ENCODE measurements at regions not wholly inside any gene's neighbourhood (a gene's known extent, or its start where the extent isn't known, plus 50 kb on each side); places are given as distances from the start of the nearest gene placed in this dataset.

DNA sequence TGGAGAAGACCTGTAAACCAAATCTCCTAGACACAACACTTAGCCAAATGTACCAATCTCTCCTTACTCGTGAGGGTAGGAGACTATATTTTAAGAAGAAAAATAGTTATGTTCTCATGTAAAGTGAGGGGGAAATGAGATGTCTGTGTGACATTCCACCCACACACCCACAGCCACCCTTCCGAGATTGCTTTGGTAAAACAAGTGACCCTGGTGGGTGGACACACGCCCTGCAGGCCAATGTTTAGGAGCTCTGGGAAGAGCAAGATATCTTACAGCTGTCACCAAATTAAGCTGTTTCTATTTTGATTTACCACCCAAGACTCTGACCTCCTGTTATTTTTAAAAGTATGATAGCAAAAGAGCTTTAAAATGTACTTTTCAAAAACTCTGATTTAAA, 147.2 kb upstream of the PFKP start:
- H3K4me3 ChIP-seq (ENCODE audit: low read depth, low read length), result no peak overlapping the region
- no peak for DNase-seq (ENCODE audit: low read depth)
- TF ChIP-seq, protein P1, sequence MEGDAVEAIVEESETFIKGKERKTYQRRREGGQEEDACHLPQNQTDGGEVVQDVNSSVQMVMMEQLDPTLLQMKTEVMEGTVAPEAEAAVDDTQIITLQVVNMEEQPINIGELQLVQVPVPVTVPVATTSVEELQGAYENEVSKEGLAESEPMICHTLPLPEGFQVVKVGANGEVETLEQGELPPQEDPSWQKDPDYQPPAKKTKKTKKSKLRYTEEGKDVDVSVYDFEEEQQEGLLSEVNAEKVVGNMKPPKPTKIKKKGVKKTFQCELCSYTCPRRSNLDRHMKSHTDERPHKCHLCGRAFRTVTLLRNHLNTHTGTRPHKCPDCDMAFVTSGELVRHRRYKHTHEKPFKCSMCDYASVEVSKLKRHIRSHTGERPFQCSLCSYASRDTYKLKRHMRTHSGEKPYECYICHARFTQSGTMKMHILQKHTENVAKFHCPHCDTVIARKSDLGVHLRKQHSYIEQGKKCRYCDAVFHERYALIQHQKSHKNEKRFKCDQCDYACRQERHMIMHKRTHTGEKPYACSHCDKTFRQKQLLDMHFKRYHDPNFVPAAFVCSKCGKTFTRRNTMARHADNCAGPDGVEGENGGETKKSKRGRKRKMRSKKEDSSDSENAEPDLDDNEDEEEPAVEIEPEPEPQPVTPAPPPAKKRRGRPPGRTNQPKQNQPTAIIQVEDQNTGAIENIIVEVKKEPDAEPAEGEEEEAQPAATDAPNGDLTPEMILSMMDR (IDR thresholded peaks at IDR 0.05; ENCODE audit: insufficient read depth, low read length), result no peak

DNA sequence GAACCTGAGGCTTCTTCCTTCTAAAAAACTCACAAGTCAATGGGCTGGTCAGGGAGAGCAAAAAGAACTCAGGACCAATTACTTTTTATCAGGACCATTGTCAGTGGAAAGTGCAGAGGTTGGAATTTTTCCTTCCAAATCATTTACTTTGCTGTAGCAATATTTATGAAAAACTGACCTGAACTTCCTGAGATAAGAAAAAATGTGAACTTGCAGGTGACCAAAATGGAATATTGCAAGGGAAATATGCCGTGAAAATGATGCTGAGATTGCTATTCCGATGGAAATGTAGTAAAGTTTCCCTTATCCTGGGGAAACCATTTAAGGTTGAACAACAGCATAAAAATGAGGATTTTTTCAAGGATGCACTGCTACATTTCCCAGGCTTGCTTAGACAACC, 148.3 kb upstream of the PFKP start:
- H3K4me3 ChIP-seq (ENCODE audit: low read depth, low read length), result no peak overlapping the region
- no peak for DNase-seq (ENCODE audit: low read depth)
- TF ChIP-seq, protein P1 (IDR thresholded peaks at IDR 0.05; ENCODE audit: insufficient read depth, low read length), result no peak

DNA sequence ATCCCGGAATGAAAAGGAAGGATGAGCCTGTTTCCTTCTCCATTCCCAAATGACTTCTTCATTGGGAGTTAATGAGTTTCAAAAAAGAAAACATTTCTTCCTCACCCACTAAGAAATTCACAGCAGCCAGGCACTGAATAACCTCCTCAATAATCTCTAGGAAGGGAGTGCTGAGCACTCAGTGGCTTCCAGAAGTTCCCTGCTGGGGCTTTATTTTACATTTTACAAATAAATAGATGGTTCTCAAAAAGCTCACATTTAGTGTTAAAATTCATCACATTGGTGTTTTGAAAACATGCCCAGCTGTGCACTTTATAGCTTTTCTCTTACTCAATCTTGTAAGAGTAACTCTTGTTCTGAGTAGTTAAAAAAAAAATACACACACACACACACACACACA, 148.9 kb upstream of the PFKP start:
- DNase-seq (ENCODE audit: low read depth), result no peak
- TF ChIP-seq, protein P1 (IDR thresholded peaks at IDR 0.05; ENCODE audit: insufficient read depth, low read length), result no peak
- H3K4me3 ChIP-seq (ENCODE audit: low read depth, low read length), result no peak overlapping the region

DNA sequence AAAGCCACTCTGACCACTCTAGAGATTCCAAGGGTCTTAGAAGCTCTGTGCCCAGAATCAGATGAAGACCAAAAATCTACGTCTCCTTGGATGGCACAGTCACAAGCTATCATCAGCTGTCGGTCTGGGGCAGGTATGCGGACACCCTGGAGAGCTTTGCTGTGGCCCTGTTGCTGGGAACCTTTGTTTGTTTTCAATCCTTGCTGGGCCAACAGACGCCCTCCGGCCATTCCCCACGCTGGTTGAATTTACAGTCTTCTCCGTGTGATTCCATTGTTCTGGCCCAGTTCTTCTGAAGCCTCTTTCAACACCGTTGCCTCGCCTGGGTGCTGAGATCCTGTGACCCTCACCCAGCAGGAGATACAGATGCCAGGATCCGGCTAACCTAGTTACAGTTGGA, 149.4 kb upstream of the PFKP start:
- no peak for DNase-seq (ENCODE audit: low read depth)
- H3K4me3 ChIP-seq (ENCODE audit: low read depth, low read length), result no peak overlapping the region
- TF ChIP-seq, protein P1 (IDR thresholded peaks at IDR 0.05; ENCODE audit: insufficient read depth, low read length), result no peak

DNA sequence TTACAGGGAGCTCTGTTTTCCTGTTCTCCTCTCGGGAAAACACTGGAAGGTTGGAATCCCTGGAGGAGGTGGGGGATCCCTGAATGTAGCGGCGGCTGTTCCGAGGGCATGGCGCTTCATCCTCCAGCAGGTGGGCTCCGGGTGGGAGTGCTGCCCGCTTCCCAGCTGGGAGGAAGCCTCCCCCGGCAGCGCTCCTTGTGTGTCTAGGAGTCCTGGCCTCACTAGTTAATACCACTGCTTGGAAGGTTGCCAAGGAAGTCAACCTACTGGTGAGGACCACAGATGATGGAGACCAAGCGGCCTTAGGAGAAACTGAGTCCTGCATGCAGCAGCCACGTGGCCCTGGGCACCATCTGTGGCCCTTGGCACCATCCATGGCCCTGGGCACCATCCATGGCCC, 151.9 kb upstream of the PFKP start:
- TF ChIP-seq, protein P1 (IDR thresholded peaks at IDR 0.05; ENCODE audit: insufficient read depth, low read length), result no peak
- H3K4me3 ChIP-seq (ENCODE audit: low read depth, low read length), result no peak overlapping the region

DNA sequence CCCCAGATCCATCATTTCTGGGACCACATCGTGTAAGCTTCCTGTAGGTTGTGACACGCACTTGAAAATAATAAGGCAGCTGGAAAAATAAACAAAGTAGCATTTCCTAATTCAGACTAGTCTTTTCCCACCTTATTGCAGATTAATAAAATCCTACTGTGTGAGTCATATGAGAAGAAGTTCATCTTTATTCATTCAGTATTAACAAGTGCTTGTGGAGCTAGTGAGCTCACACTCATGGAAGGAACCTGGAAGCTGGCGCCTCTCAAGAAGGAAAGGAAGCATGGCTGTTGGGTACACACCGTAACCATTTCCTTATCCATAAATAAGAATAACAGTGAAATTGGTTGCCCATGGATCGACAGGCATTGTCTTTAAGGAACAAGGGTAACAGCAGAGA, 152.6 kb upstream of the PFKP start:
- TF ChIP-seq, protein P1 (IDR thresholded peaks at IDR 0.05; ENCODE audit: insufficient read depth, low read length), result no peak
- H3K4me3 ChIP-seq (ENCODE audit: low read depth, low read length), result no peak overlapping the region
- no peak for DNase-seq (ENCODE audit: low read depth)

More for the DNA sequence above, 151.9 kb upstream of the PFKP start:
- DNase-seq (ENCODE audit: low read depth), result no peak

DNA sequence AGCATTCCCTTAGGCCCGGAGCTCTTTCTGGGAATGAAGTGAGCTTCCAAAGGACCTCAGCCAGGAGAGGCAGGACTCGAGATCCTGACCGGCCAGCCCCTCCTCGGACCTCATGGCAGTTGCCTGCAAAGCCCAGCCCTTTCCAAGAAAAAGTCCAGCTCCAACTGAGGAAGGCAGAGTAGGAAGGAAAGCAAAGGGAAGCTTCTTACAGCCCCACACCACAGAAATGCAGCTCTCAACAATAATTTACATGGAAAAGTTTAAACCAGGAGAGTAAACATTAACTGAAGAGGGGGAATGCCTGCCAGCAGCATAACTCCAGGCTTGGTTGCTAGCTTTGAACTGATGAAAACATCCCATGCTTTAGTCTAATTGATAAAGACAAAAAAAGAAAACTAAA, 153.9 kb upstream of the PFKP start:
- no peak overlapping the region for H3K4me3 ChIP-seq (ENCODE audit: low read depth, low read length)
- no peak for DNase-seq (ENCODE audit: low read depth)
- TF ChIP-seq, protein P1 (IDR thresholded peaks at IDR 0.05; ENCODE audit: insufficient read depth, low read length), result no peak
